ENCODE measurements at regions not wholly inside any gene's neighbourhood (a gene's known extent, or its start where the extent isn't known, plus 50 kb on each side); places are given as distances from the start of the nearest gene placed in this dataset.

- TF ChIP-seq CTCF (IDR thresholded peaks at IDR 0.05) = peak; percentile 73
- no peak for TF ChIP-seq ZFX (IDR thresholded peaks at IDR 0.05; ENCODE audit: borderline replicate concordance)
Measured at GRCh38 chr2:180359522-180360282, 352.6 kb upstream of the CWC22 start.

Data from 22Rv1 (cell line).